ENCODE measurements at regions not wholly inside any gene's neighbourhood (a gene's known extent, or its start where the extent isn't known, plus 50 kb on each side); places are given as distances from the start of the nearest gene placed in this dataset.

DNA sequence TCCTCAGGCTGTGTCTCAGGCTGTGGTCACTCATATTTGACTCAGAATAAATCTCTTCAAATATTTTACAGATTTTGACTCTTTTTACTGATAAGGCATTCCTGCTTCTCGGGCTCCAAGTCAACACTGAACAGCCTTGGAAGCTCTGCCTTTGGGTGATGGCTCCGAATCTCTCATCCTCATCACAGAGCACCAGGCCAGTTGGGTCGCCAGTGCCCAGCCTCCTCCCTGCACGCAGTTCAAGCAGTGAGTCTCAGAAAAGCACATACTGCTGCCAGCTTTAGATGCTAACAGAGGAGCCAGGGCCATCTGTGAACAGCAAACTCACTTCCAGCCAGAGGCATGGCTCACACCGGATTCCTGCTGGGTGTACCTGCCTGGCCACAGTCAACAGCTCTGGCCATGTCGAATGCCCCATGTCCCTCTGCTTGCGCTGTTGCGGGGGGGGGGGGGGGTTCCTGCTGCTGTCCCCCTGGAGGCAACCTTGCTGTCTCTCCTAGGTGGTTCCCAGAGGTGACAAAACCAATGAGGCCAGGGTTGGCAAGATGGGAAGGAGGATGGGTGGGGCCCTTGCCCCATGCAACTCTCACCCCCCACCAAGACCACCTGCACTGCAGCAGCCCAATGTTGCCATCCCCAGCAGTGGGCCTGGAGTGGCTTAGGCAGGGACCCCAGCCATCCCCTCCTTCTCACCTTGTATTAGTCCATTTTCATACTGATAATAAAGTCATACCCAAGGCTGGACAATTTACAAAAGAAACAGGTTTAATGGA is 248.8 kb downstream of the ERMARD start:
- ChIA-PET POLR2A (interaction anchor here (1.0 kb wide), 1 partner anchor 49 kb away, joined by 3 read pairs; no protein-coding TSS in a partner anchor), CTCF (interaction anchor here (0.5 to 0.9 kb wide), 3 partner anchors 9 to 169 kb away, joined by 3 to 4 read pairs (median 3); no protein-coding TSS in a partner anchor)
- TF ChIP-seq FOXM1 (IDR thresholded peaks at IDR 0.05; ENCODE audit: low read depth) (no peak), TEAD4 (IDR thresholded peaks at IDR 0.05; ENCODE audit: borderline replicate concordance, insufficient read depth) (no peak), FOXJ3 (CRISPR knock-in tag; IDR thresholded peaks at IDR 0.05) (no peak), TCF12 (IDR thresholded peaks at IDR 0.05) (no peak), JUND (IDR thresholded peaks at IDR 0.05) (no peak), RCOR1 (IDR thresholded peaks at IDR 0.05; ENCODE audit: low read length) (no peak), ELF1 (IDR thresholded peaks at IDR 0.05) (no peak), TAF1 (IDR thresholded peaks at IDR 0.05; ENCODE audit: borderline replicate concordance, low read depth, low read length) (no peak), YY1 (IDR thresholded peaks at IDR 0.05; ENCODE audit: low read depth) (no peak)
- TF ChIP-seq, protein P1, sequence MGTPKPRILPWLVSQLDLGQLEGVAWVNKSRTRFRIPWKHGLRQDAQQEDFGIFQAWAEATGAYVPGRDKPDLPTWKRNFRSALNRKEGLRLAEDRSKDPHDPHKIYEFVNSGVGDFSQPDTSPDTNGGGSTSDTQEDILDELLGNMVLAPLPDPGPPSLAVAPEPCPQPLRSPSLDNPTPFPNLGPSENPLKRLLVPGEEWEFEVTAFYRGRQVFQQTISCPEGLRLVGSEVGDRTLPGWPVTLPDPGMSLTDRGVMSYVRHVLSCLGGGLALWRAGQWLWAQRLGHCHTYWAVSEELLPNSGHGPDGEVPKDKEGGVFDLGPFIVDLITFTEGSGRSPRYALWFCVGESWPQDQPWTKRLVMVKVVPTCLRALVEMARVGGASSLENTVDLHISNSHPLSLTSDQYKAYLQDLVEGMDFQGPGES (IDR thresholded peaks at IDR 0.05; ENCODE audit: low read depth, low read length), result no peak
- TF ChIP-seq, protein P2, sequence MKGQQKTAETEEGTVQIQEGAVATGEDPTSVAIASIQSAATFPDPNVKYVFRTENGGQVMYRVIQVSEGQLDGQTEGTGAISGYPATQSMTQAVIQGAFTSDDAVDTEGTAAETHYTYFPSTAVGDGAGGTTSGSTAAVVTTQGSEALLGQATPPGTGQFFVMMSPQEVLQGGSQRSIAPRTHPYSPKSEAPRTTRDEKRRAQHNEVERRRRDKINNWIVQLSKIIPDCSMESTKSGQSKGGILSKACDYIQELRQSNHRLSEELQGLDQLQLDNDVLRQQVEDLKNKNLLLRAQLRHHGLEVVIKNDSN (IDR thresholded peaks at IDR 0.05; ENCODE audit: borderline replicate concordance, low read depth), result no peak
- TF ChIP-seq, protein P3, sequence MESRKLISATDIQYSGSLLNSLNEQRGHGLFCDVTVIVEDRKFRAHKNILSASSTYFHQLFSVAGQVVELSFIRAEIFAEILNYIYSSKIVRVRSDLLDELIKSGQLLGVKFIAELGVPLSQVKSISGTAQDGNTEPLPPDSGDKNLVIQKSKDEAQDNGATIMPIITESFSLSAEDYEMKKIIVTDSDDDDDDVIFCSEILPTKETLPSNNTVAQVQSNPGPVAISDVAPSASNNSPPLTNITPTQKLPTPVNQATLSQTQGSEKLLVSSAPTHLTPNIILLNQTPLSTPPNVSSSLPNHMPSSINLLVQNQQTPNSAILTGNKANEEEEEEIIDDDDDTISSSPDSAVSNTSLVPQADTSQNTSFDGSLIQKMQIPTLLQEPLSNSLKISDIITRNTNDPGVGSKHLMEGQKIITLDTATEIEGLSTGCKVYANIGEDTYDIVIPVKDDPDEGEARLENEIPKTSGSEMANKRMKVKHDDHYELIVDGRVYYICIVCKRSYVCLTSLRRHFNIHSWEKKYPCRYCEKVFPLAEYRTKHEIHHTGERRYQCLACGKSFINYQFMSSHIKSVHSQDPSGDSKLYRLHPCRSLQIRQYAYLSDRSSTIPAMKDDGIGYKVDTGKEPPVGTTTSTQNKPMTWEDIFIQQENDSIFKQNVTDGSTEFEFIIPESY (IDR thresholded peaks at IDR 0.05; ENCODE audit: borderline replicate concordance, low read depth), result no peak
- peaks cover 0 to 3% of the 10 kb centered on the region in 2 experiments; a peak in 1 of 4 replicates for H3K4me1 ChIP-seq (ENCODE audit: control insufficient read depth in 1 of 2, insufficient read depth in 2 of 2, low read depth in 1 of 2, low read length in 1 of 2)
- no peak overlapping the region for H3K27ac ChIP-seq (ENCODE audit: low read depth in 2 of 2, low read length in 1 of 2)
- H3F3A ChIP-seq (replicated peaks; ENCODE audit: insufficient read depth), result no peaks in the 10 kb centered on the region
- no peaks in the 10 kb centered on the region for H3K9me2 ChIP-seq
- no peak overlapping the region for H3K4me3 ChIP-seq (ENCODE audit: low read depth in 2 of 2, low read length in 1 of 2)
- no peak for DNase-seq
- H3K36me3 ChIP-seq (replicated peaks in 1 of 2; ENCODE audit: control insufficient read depth in 1 of 2, insufficient read depth in 2 of 2, low read length in 1 of 2), result no peaks in the 10 kb centered on the region
- no peaks in the 10 kb centered on the region for H4K20me1 ChIP-seq (ENCODE audit: insufficient read depth)
- no peak overlapping the region for H3K9ac ChIP-seq
- H3K9me3 ChIP-seq, result no peaks in the 10 kb centered on the region
- H3K79me2 ChIP-seq (ENCODE audit: insufficient read depth), result no peaks in the 10 kb centered on the region
- H3K4me2 ChIP-seq, result no peak overlapping the region
- 3% methylated on average over 4 of the region's 8 CpGs for WGBS (ENCODE audit: low lambda C conversion rate)
- H2AFZ ChIP-seq (ENCODE audit: low read depth), result no peak overlapping the region
- no peaks in the 10 kb centered on the region for H3K27me3 ChIP-seq (ENCODE audit: insufficient read depth)

DNA sequence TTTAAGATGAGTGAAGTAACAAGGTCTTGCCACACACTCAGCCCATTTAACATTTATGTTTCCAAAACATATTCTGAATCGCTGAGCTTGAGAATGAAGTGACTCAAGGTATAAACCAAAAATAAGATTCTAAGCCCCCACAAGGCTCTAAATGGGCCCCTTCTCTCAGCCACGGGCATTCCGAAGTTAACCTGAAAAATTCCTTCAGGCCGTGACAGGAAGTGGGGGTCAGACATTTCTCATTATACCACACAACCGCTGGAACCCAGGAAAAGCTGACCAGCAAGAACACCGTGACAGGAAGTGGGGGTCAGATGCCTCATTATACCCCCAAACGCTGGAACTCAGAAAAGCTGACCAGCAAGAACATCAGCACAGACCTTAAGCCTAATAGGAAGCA is 247.9 kb downstream of the ERMARD start:
- POLR2A ChIA-PET, result interaction anchor here (1.0 kb wide), 1 partner anchor 48 kb away, joined by 3 read pairs; no protein-coding TSS in a partner anchor
- no peaks in the 10 kb centered on the region for H3K79me2 ChIP-seq (ENCODE audit: insufficient read depth)
- TF ChIP-seq GABPA (IDR thresholded peaks at IDR 0.05; ENCODE audit: low read depth) (no peak), SMC3 (IDR thresholded peaks at IDR 0.05; ENCODE audit: low read depth, low read length) (no peak), EP300 (IDR thresholded peaks at IDR 0.05; ENCODE audit: borderline replicate concordance in 1 of 2, low read depth in 1 of 2, low read length in 1 of 2) (no peak), EZH2phosphoT487 (IDR thresholded peaks at IDR 0.05; ENCODE audit: borderline replicate concordance, low read depth) (no peak), TCF12 (IDR thresholded peaks at IDR 0.05) (no peak), MEF2A (IDR thresholded peaks at IDR 0.05; ENCODE audit: borderline replicate concordance, low read depth) (no peak)
- TF ChIP-seq, protein P4, sequence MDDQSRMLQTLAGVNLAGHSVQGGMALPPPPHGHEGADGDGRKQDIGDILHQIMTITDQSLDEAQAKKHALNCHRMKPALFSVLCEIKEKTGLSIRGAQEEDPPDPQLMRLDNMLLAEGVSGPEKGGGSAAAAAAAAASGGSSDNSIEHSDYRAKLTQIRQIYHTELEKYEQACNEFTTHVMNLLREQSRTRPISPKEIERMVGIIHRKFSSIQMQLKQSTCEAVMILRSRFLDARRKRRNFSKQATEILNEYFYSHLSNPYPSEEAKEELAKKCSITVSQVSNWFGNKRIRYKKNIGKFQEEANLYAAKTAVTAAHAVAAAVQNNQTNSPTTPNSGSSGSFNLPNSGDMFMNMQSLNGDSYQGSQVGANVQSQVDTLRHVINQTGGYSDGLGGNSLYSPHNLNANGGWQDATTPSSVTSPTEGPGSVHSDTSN (IDR thresholded peaks at IDR 0.05), result no peak
- no peaks in the 10 kb centered on the region for H4K20me1 ChIP-seq (ENCODE audit: insufficient read depth)
- no peak for DNase-seq
- no peaks in the 10 kb centered on the region for H3K36me3 ChIP-seq (replicated peaks in 1 of 2; ENCODE audit: control insufficient read depth in 1 of 2, insufficient read depth in 2 of 2, low read length in 1 of 2)
- H3K9me3 ChIP-seq, result no peaks in the 10 kb centered on the region
- H3F3A ChIP-seq (replicated peaks; ENCODE audit: insufficient read depth), result no peaks in the 10 kb centered on the region
- no peaks in the 10 kb centered on the region for H3K9me2 ChIP-seq
- H3K4me2 ChIP-seq, result no peak overlapping the region
- no peak overlapping the region for H3K27ac ChIP-seq (ENCODE audit: low read depth in 2 of 2, low read length in 1 of 2)
- H3K4me3 ChIP-seq (ENCODE audit: low read depth in 2 of 2, low read length in 1 of 2), result no peak overlapping the region
- CTCF ChIA-PET, result interaction anchor here (0.9 kb wide), 1 partner anchor 168 kb away, joined by 4 read pairs; no protein-coding TSS in a partner anchor
- H3K27me3 ChIP-seq (ENCODE audit: insufficient read depth), result no peaks in the 10 kb centered on the region
- peaks cover 0 to 3% of the 10 kb centered on the region in 2 experiments; a peak in 1 of 4 replicates for H3K4me1 ChIP-seq (ENCODE audit: control insufficient read depth in 1 of 2, insufficient read depth in 2 of 2, low read depth in 1 of 2, low read length in 1 of 2)
- WGBS (ENCODE audit: low lambda C conversion rate), result 20% methylated on average over 7 of the region's 7 CpGs
- no peak overlapping the region for H3K9ac ChIP-seq
- H2AFZ ChIP-seq (ENCODE audit: low read depth), result no peak overlapping the region

Measured in SK-N-SH (cell line).